GM12878 (cell line): ENCODE measurements at regions not wholly inside any gene's neighbourhood (a gene's known extent, or its start where the extent isn't known, plus 50 kb on each side); places are given as distances from the start of the nearest gene placed in this dataset.
A peak's percentile ranks its signal among the peaks of the same experiment; 100 is the strongest.

Experiments
- HDAC6 ChIP-seq: fragments of 200-600 bp; sonication (generic); IDR thresholded peaks from one replicate; pipeline ENCODE4 v1.8.0; 2017; ENCODE audit warnings: antibody characterized with exemption; ENCODE audit not compliant: unreplicated experiment
- LARP7 ChIP-seq: fragments of 450-650 bp; IDR thresholded peaks from 2 replicates; pipeline ENCODE4 v1.6.1; 2017; ENCODE audit warnings: mild to moderate bottlenecking
- NFIC ChIP-seq: IDR thresholded peaks from 2 replicates; pipeline ENCODE4 v1.6.1; 2012; ENCODE audit warnings: low read depth, mild to moderate bottlenecking, inconsistent platforms, low read length, moderate library complexity
- NFXL1 ChIP-seq: fragments of 450-650 bp; IDR thresholded peaks from 2 replicates; pipeline ENCODE4 v1.6.1; 2017; ENCODE audit warnings: antibody characterized with exemption, mild to moderate bottlenecking, borderline replicate concordance
- PAX8 ChIP-seq: fragments of 450-650 bp; IDR thresholded peaks from 2 replicates; pipeline ENCODE4 v1.6.1; 2017; ENCODE audit warnings: mild to moderate bottlenecking, moderate library complexity
- RUNX3 ChIP-seq: IDR thresholded peaks from 2 replicates; pipeline ENCODE4 v1.6.1; 2012; ENCODE audit warnings: low read length, inconsistent platforms
- SREBF1 ChIP-seq: IDR thresholded peaks from 2 replicates; pipeline ENCODE4 v1.6.1; 2012; ENCODE audit warnings: mild to moderate bottlenecking, low read length
- SRF ChIP-seq, 2 experiments: IDR thresholded peaks; 2 replicates each; pipeline ENCODE4 v1.6.1; 2011; ENCODE audit warnings: low read depth in 2 of 2, low read length in 2 of 2, mild to moderate bottlenecking in 1 of 2, moderate library complexity in 1 of 2
- STAT3 ChIP-seq: IDR thresholded peaks from 2 replicates; pipeline ENCODE4 v1.6.1; 2011; ENCODE audit warnings: low read depth, low read length, improper control_type of control experiment
- TCF12 ChIP-seq: IDR thresholded peaks from 2 replicates; pipeline ENCODE4 v1.6.1; 2011; ENCODE audit warnings: low read depth, mild to moderate bottlenecking, low read length
- TCF7 ChIP-seq: IDR thresholded peaks from 2 replicates; pipeline ENCODE4 v1.6.1; 2014; ENCODE audit warnings: antibody characterized with exemption, borderline replicate concordance
- ZNF274 ChIP-seq: IDR thresholded peaks from one replicate; pipeline ENCODE4 v1.8.0; 2011; ENCODE audit not compliant: insufficient read length, insufficient read depth
- ZZZ3 ChIP-seq: IDR thresholded peaks from 2 replicates; pipeline ENCODE4 v1.6.1; 2011; ENCODE audit warnings: low read depth; ENCODE audit not compliant: control insufficient read depth, insufficient read length
- TF ChIP-seq, protein P1 (sequence below): fragments of 450-650 bp; formaldehyde crosslinking; IDR thresholded peaks from 2 replicates; pipeline ENCODE4 v1.4.0; 2022; ENCODE audit warnings: mild to moderate bottlenecking, moderate library complexity
- TF ChIP-seq, protein P2 (sequence below): IDR thresholded peaks from 2 replicates; pipeline ENCODE4 v1.6.1; 2012; ENCODE audit warnings: mild to moderate bottlenecking, low read depth, low read length
- TF ChIP-seq, protein P3 (sequence below): IDR thresholded peaks from 2 replicates; pipeline ENCODE4 v1.6.1; 2012; ENCODE audit warnings: low read depth, low read length, improper control_type of control experiment
- TF ChIP-seq, protein P4 (sequence below): fragments of 150-350 bp; IDR thresholded peaks from 2 replicates; pipeline ENCODE4 v1.6.1; 2016; ENCODE audit warnings: low read depth, low read length
- TF ChIP-seq, protein P5 (sequence below): IDR thresholded peaks from 2 replicates; pipeline ENCODE4 v1.6.1; 2011; ENCODE audit warnings: mild to moderate bottlenecking, low read depth, low read length, moderate library complexity; ENCODE audit not compliant: insufficient replicate concordance

DNA sequence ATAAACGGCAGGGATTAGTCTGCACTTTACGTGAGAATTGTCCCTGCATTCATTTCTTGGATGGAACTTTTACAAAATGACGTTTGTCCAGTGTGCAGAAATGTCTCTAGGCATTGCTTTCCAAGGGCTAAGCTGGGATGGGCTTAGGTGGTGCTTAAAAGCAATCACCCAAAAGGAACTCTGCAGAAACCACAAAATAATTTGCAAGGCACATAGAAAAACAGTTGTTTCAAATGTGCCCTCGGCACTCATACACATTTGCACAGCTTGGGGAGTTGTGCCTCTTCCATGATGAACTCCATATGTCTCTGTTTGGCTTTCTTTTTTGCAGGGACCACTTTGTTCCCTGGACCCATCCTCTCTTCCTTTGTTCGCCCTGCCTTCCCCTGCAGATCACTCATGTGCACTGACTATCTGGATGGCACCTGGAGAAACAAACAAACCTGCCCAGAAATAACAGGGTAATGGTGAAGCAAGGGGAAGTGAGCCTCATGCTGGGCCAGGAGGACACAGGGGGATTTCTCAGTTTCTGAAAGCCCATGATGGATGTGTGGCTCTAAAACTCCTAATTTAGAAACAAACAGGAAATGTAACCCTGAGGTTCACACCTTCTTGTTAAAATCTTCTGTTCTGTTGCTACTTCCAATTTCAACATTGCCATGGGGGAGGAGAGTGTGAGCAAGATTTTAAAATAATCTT, 150.2 kb downstream of the SNX19 start (continued):
- TF ChIP-seq, protein P1, sequence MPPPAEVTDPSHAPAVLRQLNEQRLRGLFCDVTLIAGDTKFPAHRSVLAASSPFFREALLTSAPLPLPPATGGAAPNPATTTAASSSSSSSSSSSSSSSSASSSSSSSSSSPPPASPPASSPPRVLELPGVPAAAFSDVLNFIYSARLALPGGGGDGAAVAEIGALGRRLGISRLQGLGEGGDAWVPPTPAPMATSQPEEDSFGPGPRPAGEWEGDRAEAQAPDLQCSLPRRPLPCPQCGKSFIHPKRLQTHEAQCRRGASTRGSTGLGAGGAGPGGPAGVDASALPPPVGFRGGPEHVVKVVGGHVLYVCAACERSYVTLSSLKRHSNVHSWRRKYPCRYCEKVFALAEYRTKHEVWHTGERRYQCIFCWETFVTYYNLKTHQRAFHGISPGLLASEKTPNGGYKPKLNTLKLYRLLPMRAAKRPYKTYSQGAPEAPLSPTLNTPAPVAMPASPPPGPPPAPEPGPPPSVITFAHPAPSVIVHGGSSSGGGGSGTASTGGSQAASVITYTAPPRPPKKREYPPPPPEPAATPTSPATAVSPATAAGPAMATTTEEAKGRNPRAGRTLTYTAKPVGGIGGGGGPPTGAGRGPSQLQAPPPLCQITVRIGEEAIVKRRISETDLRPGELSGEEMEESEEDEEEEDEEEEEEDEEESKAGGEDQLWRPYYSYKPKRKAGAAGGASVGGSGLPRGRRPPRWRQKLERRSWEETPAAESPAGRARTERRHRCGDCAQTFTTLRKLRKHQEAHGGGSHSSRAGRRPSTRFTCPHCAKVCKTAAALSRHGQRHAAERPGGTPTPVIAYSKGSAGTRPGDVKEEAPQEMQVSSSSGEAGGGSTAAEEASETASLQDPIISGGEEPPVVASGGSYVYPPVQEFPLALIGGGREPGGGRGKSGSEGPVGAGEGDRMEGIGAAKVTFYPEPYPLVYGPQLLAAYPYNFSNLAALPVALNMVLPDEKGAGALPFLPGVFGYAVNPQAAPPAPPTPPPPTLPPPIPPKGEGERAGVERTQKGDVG = no peak
- TF ChIP-seq ZZZ3 (no peak), RUNX3 (peak; percentile 84), PAX8 (no peak), NFXL1 (no peak), ZNF274 (no peak), STAT3 (no peak), TCF7 (no peak), HDAC6 (no peak), SREBF1 (no peak), TCF12 (peak; percentile 77; the same call in 1 of the 2 replicates), LARP7 (no peak), SRF (IDR thresholded peaks at IDR 0.05; ENCODE audit: low read depth in 2 of 2, low read length in 2 of 2) (0 out of 4 replicates have a peak, but pooled peaks of 1 of the 2 experiments have one; percentile 22), NFIC (peak; percentile 75; the same call in 1 of the 2 replicates)
- TF ChIP-seq, protein P2, sequence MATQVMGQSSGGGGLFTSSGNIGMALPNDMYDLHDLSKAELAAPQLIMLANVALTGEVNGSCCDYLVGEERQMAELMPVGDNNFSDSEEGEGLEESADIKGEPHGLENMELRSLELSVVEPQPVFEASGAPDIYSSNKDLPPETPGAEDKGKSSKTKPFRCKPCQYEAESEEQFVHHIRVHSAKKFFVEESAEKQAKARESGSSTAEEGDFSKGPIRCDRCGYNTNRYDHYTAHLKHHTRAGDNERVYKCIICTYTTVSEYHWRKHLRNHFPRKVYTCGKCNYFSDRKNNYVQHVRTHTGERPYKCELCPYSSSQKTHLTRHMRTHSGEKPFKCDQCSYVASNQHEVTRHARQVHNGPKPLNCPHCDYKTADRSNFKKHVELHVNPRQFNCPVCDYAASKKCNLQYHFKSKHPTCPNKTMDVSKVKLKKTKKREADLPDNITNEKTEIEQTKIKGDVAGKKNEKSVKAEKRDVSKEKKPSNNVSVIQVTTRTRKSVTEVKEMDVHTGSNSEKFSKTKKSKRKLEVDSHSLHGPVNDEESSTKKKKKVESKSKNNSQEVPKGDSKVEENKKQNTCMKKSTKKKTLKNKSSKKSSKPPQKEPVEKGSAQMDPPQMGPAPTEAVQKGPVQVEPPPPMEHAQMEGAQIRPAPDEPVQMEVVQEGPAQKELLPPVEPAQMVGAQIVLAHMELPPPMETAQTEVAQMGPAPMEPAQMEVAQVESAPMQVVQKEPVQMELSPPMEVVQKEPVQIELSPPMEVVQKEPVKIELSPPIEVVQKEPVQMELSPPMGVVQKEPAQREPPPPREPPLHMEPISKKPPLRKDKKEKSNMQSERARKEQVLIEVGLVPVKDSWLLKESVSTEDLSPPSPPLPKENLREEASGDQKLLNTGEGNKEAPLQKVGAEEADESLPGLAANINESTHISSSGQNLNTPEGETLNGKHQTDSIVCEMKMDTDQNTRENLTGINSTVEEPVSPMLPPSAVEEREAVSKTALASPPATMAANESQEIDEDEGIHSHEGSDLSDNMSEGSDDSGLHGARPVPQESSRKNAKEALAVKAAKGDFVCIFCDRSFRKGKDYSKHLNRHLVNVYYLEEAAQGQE = no peak
- TF ChIP-seq, protein P3, sequence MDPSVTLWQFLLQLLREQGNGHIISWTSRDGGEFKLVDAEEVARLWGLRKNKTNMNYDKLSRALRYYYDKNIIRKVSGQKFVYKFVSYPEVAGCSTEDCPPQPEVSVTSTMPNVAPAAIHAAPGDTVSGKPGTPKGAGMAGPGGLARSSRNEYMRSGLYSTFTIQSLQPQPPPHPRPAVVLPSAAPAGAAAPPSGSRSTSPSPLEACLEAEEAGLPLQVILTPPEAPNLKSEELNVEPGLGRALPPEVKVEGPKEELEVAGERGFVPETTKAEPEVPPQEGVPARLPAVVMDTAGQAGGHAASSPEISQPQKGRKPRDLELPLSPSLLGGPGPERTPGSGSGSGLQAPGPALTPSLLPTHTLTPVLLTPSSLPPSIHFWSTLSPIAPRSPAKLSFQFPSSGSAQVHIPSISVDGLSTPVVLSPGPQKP = no peak
- TF ChIP-seq, protein P4, sequence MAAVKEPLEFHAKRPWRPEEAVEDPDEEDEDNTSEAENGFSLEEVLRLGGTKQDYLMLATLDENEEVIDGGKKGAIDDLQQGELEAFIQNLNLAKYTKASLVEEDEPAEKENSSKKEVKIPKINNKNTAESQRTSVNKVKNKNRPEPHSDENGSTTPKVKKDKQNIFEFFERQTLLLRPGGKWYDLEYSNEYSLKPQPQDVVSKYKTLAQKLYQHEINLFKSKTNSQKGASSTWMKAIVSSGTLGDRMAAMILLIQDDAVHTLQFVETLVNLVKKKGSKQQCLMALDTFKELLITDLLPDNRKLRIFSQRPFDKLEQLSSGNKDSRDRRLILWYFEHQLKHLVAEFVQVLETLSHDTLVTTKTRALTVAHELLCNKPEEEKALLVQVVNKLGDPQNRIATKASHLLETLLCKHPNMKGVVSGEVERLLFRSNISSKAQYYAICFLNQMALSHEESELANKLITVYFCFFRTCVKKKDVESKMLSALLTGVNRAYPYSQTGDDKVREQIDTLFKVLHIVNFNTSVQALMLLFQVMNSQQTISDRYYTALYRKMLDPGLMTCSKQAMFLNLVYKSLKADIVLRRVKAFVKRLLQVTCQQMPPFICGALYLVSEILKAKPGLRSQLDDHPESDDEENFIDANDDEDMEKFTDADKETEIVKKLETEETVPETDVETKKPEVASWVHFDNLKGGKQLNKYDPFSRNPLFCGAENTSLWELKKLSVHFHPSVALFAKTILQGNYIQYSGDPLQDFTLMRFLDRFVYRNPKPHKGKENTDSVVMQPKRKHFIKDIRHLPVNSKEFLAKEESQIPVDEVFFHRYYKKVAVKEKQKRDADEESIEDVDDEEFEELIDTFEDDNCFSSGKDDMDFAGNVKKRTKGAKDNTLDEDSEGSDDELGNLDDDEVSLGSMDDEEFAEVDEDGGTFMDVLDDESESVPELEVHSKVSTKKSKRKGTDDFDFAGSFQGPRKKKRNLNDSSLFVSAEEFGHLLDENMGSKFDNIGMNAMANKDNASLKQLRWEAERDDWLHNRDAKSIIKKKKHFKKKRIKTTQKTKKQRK = no peak
- TF ChIP-seq, protein P5, sequence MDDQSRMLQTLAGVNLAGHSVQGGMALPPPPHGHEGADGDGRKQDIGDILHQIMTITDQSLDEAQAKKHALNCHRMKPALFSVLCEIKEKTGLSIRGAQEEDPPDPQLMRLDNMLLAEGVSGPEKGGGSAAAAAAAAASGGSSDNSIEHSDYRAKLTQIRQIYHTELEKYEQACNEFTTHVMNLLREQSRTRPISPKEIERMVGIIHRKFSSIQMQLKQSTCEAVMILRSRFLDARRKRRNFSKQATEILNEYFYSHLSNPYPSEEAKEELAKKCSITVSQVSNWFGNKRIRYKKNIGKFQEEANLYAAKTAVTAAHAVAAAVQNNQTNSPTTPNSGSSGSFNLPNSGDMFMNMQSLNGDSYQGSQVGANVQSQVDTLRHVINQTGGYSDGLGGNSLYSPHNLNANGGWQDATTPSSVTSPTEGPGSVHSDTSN = peak; percentile 90
